ENCODE measurements at regions not wholly inside any gene's neighbourhood (a gene's known extent, or its start where the extent isn't known, plus 50 kb on each side); places are given as distances from the start of the nearest gene placed in this dataset.
"Not testable (repeated sequence)": the region's sequence is repeated elsewhere in the genome, so short reads cannot be mapped to it uniquely, and the experiment has no call there.

DNA sequence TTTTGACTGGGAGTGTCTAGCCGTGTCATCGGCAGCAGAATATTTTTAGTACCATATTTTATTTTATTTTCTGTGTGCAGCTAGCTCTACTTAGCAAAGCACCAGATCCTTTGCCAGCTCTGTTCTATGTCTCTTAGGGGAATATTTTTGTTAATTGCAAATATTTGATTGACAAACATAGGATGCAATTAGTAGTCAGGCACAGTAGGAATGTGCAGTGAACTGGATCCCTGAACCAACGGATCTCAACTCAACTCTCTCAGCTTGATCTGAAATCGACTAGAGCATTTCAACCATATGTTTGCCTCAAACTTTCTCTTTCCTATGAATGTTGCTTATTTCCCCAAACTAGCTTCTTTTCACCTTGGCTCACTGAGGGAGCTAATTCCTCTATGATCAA lies 998.0 kb upstream of the FANCL start:
- DNase-seq = no peak

DNA sequence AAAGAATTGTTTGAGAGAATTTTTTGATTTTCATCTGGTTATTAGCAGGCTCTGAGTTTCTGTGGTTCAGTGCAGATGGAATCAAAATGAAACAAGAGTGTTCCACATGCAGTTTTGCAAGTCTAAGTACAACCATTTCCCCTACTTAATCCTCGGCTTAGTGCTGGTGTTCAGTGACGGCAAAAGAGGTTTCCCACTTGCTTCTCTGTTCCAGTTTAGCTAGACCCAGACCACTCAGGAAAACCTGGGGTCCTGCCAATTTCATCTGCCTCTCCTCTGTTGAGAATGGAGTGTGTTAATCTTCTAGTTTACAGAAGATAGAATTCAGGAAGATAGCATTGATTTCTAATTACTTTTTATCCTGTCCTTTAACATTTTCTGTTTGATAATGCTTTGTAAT lies 996.2 kb upstream of the FANCL start:
- peak; percentile 74 for DNase-seq

- DNase-seq = peak; percentile 57
Measured at GRCh38 chr2:59236723-59237122, 995.6 kb upstream of the FANCL start.

DNA sequence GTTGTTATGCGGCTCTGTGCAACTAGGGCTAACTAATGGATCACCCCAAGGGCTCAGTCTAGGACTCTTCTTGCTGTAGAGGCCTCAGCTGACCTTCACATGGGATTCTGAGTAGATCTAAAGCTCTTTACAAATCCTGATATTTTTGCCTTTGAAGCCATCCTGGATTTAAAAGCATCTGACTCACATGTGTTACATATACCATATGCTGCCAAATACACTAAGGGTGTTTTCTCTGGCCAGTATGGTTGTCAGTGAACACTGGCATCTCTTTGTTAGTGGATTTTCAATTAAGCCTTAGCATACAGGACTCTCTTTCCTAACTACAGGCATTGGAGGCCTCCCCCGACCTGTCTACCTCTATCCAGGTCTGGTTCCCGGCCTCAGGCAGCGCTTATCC lies 992.8 kb upstream of the FANCL start:
- DNase-seq = no peak

DNA sequence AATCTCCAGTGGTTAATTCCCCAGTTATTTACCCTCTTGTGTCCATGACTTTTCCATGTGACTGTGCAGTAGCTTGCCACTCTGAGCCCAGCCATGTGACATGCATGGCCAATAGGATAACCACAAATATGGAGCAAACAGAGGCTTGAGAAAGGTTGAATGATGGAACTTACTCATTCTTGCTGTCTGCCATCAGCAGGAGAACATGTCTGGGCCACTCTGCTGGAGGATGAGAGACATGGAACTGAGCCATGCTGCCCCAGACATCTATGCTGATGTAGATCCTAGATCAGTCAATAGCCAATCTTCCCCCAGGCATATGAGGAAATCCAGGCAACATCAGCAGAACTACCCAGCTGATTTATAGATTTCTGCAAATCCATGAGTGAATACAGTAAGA lies 992.3 kb upstream of the FANCL start:
- DNase-seq = no peak

DNA sequence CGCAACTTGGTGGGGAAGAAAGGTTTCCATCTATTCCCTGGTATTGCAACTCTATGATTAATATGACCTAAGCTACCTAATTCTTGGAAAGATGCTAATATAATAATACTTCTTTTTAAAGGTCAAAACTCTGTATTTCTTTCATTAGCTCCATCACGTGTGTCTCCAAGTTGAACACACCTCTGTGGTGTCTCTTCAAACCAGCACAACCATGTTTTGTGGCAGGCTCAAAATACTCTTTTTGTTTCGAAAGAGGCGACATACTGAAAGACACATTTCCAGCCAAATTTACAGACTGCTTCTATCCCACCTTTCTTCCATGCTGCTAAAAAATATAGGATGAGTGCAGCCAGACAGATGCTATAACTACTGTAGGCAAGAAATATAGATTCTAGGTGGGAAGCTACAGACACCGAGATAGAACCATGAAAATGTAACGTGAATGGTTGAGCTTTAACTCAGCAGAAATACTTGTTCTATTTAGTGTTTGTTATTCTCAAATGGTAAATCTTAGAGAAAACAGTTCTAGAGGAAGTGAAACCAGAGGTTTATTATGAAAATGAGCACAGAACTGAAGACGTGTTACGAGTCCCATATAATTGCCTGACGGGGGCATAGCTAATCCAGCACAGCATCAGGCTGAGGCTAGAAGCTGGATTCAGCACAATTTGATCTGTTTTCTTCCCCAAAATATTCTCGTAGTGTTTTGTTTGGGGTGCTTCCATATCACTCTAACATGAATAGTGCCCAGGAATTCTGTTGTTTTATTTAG lies 991.5 kb upstream of the FANCL start:
- no peak for DNase-seq

- not testable (repeated sequence) for DNase-seq
Measured at GRCh38 chr2:59226362-59226761, 985.2 kb upstream of the FANCL start.

GRCh38 chr2:59223742-59224141 lies 982.6 kb upstream of the FANCL start:
- no peak for DNase-seq

- DNase-seq = no peak
Measured at GRCh38 chr2:59217360-59217759, 976.2 kb upstream of the FANCL start.

- no peak for DNase-seq
Measured at GRCh38 chr2:59206361-59206760, 965.2 kb upstream of the FANCL start.

DNA sequence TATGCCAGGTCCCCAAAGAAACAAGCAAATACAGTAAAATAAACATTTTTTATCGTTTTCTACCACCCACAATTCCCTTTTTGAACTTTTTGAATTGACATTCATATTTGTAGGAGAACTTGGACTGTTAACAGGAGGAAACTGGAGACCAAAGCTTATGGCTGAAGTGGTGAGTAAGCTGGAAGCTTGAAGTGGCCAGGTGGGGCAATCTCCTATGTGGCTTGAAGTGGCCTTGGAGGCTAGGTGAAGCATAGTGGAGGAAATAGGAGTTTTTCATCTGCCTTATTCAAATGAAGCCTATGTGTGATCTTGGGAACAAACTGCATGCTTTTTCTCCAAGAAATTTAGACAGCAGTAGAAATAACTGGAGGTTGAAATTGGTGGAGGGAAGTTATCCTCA lies 962.9 kb upstream of the FANCL start:
- DNase-seq = no peak

DNA sequence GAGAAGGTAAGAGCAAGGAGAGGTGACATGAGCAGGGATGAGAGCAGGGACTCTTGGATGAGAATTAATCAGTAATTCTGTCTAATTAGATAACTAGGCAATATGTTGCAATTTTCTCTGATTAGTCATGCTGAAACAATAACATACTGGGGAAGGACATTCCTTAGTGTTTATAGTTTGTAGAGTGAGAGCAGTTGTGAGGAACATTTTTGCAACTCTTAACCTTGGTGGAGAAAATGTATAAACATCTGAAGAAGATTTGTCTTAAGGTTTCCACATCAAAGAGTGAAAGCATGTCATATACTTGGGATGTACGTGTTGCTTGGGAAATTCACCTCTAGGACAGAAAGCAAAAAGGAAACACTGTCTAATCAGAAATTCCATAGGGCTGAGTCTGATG lies 955.4 kb upstream of the FANCL start:
- no peak for DNase-seq

DNA sequence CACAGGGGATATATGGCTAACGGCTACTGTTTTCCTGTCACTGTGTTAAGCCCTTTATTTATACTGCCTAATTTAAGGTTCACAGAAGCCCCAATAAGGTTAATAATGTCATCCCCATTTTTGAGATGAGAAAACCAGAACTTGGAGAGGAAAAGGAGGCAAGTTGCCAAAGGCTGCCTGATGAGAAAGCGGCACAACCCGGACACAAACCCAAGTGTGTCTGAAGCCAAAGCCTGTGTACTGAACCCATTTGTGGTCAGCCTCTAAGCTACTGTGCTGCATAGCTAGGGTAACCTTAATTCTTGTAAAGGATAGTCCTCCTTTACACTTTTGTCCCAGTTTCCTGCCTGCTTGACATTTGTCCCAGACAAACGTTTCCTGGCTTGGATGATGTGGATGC lies 954.7 kb upstream of the FANCL start:
- no peak for DNase-seq

- no peak for DNase-seq
Measured at GRCh38 chr2:59191781-59192180, 950.7 kb upstream of the FANCL start.

DNA sequence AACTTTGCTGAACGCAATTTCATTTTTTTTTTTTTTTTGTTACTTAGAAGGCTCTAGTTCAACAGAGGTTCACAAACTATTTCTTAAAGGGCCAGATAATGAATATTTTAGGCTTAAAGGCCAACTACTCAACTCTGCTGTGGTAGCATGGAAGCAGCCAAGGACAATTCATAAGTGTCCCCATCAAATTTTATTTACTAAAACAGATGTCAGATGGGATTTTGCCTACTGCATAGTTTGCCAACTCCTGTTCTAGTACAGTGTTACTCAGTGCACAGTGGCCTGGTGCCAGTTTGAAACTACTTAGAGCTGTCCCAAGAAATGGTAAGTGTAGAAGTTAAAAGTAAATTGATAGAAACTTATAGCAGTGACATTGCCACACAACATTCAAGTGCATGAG lies 949.4 kb upstream of the FANCL start:
- DNase-seq = no peak

GRCh38 chr2:59184276-59185020 lies 943.3 kb upstream of the FANCL start:
- DNase-seq = no peak

GRCh38 chr2:59183070-59183469 lies 941.9 kb upstream of the FANCL start:
- DNase-seq = no peak

DNA sequence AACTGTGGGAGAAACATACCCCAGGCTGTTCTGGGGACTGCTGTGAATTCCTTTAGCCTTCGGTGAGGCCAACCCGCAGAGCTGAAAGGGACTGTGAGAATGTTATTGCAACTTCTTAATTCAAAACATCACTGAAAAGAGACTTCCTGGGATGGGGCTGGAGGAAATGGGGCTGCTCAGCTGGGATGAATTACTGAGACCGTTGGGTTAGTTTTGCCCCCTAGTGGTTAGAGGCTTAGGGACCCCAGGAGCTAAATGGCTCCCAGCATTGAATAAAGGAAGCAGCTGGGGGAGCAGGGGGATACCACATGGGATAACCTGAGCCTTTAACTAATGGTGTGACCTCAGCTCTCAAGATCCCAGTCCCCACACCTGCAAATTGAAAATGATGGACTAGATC lies 941.1 kb upstream of the FANCL start:
- peak; percentile 61 for DNase-seq

DNA sequence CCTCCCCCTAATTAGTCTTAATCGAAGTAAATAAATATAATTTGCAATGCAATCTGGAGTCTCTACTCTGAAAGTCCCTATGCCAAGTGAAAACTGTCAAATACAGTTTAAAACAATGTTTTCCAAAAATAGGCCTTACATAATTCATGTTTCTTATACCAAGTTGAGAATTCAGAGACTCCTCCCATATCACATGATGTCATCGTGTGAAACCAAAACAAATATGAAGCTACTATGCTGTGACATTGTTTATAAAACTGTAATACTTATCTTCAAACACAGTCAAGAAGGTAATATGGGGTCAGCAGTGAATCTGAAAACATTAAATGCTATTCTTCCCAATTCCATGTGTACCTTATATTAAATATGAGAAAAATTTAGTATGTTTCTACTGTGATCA lies 940.2 kb upstream of the FANCL start:
- peak; percentile 40 for DNase-seq

DNA sequence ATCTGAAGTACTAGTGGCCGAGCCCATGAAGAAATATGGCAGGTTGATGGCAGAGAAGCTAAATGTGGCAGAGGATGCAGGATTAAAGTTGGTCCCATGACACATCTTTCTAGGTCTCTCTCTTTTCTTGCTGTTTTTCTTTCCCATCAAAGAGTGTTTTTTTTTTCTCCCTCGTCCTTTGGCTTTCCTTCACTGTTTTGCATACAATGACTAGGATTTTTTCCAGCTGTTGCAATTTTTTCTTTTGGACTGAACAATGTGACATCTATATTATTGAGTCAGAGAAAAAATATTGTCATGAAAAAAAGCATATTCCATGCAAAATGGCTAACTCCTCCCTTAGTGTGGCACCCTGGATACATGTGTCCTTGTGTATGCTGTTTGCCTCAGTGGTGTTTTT lies 939.5 kb upstream of the FANCL start:
- no peak for DNase-seq

- DNase-seq = no peak
Measured at GRCh38 chr2:59180111-59180510, 939.0 kb upstream of the FANCL start.

DNA sequence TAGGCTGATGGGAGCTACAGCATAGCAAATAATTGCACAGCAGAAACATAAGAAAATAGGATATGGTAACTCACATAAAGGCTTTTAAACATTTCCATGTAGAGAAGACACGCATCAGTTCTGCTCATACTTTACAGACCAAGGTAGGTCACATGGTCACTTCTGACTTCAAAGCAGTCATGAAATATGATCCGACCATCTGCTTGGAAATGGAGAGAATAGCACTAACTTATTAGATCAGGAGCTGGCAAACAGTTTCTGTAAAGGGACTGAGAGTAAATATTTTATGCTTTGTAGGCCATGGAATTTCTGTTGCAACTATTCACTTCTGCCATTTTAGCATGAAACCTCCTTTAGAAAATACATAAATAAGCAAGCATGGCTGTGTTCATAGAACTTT lies 936.6 kb upstream of the FANCL start:
- no peak for DNase-seq

DNA sequence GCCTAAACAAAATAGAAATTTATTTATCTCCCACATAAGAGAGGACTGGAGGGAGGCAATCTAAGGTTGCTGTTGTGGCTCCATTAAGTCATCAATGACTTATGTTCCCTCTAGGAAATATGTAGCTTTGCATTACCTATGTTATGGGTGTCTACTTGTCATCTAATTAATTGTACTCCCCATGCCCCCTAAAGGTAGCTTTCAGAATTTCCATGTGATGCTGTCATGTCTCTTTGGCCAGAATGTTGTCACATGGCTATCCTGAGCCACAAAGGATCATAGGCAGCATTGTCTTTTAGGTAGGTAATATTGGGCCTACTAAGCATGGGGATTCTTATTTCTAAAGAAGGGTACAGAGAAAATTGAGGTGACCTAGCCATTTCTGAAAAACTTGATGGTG lies 935.6 kb upstream of the FANCL start:
- no peak for DNase-seq

Measured in skin of body (tissue), 1 donor.